ENCODE measurements at regions not wholly inside any gene's neighbourhood (a gene's known extent, or its start where the extent isn't known, plus 50 kb on each side); places are given as distances from the start of the nearest gene placed in this dataset.

- no peaks in the 10 kb centered on the region for H3K4me1 ChIP-seq
- intact Hi-C loops (cut with DNase I; ENCODE audit: low total_unique reads): no loop called here
- DNase-seq (ENCODE audit: low spot score in 2 of 2): no peak
- H3K27ac ChIP-seq: no peak overlapping the region
- TF ChIP-seq POLR2AphosphoS5 (IDR thresholded peaks at IDR 0.05): no peak
- no peak for TF ChIP-seq CTCF (IDR thresholded peaks at IDR 0.05)
- no peak for TF ChIP-seq POLR2A (IDR thresholded peaks at IDR 0.05)
- H3K4me3 ChIP-seq: no peak overlapping the region
- H3K9me3 ChIP-seq: no peaks in the 10 kb centered on the region
- no peaks in the 10 kb centered on the region for H3K36me3 ChIP-seq
- H3K27me3 ChIP-seq: peaks cover 0 to 2% of the 10 kb centered on the region in 2 donors
These were observed 273.1 kb downstream of the VRK1 start for GRCh38 chr14:97070259-97070658.

GRCh38 chr14:97071177-97071576, 274.0 kb downstream of the VRK1 start:
- DNase-seq (ENCODE audit: low spot score in 2 of 2): no peak
- intact Hi-C loops (cut with DNase I; ENCODE audit: low total_unique reads): no loop called here
- H3K4me1 ChIP-seq: no peaks in the 10 kb centered on the region
- no peaks in the 10 kb centered on the region for H3K9me3 ChIP-seq
- no peaks in the 10 kb centered on the region for H3K36me3 ChIP-seq
- no peak overlapping the region for H3K4me3 ChIP-seq
- no peak overlapping the region for H3K27ac ChIP-seq
- no peaks in the 10 kb centered on the region for H3K27me3 ChIP-seq
- no peak for TF ChIP-seq POLR2A (IDR thresholded peaks at IDR 0.05)
- TF ChIP-seq CTCF (IDR thresholded peaks at IDR 0.05): no peak

- intact Hi-C loops (cut with DNase I; ENCODE audit: low total_unique reads): no loop called here
- Histone ChIP-seq H3K4me1 (no peaks in the 10 kb centered on the region), H3K9me3 (no peaks in the 10 kb centered on the region), H3K36me3 (no peaks in the 10 kb centered on the region), H3K27me3 (no peaks in the 10 kb centered on the region), H3K27ac (no peak overlapping the region), H3K4me3 (no peak overlapping the region)
- no peak for TF ChIP-seq CTCF (IDR thresholded peaks at IDR 0.05)
- no peak for TF ChIP-seq POLR2AphosphoS5 (IDR thresholded peaks at IDR 0.05)
- no peak for TF ChIP-seq POLR2A (IDR thresholded peaks at IDR 0.05)
- no peak for DNase-seq (ENCODE audit: low spot score in 2 of 2)
These were observed 276.4 kb downstream of the VRK1 start for GRCh38 chr14:97073622-97074021.

GRCh38 chr14:97074456-97074855, 277.3 kb downstream of the VRK1 start:
- no peaks in the 10 kb centered on the region for H3K36me3 ChIP-seq
- no peak overlapping the region for H3K4me3 ChIP-seq
- intact Hi-C loops (cut with DNase I; ENCODE audit: low total_unique reads): no loop called here
- TF ChIP-seq CTCF (IDR thresholded peaks at IDR 0.05) (no peak), POLR2AphosphoS5 (IDR thresholded peaks at IDR 0.05) (no peak), POLR2A (IDR thresholded peaks at IDR 0.05) (no peak)
- no peak overlapping the region for H3K27ac ChIP-seq
- H3K4me1 ChIP-seq: no peaks in the 10 kb centered on the region
- DNase-seq (ENCODE audit: low spot score in 2 of 2): no peak
- no peaks in the 10 kb centered on the region for H3K9me3 ChIP-seq
- no peaks in the 10 kb centered on the region for H3K27me3 ChIP-seq

GRCh38 chr14:97074856-97075255, 277.7 kb downstream of the VRK1 start:
- intact Hi-C loops (cut with DNase I; ENCODE audit: low total_unique reads): no loop called here
- Histone ChIP-seq H3K36me3 (no peaks in the 10 kb centered on the region), H3K4me3 (no peak overlapping the region), H3K27ac (no peak overlapping the region), H3K9me3 (no peaks in the 10 kb centered on the region), H3K4me1 (no peaks in the 10 kb centered on the region), H3K27me3 (no peaks in the 10 kb centered on the region)
- DNase-seq (ENCODE audit: low spot score in 2 of 2): no peak
- no peak for TF ChIP-seq CTCF (IDR thresholded peaks at IDR 0.05)
- no peak for TF ChIP-seq POLR2AphosphoS5 (IDR thresholded peaks at IDR 0.05)
- TF ChIP-seq POLR2A (IDR thresholded peaks at IDR 0.05): no peak

All from breast epithelium (tissue), 4 donors.